Kidney epithelial cell (primary cell): ENCODE measurements at regions not wholly inside any gene's neighbourhood (a gene's known extent, or its start where the extent isn't known, plus 50 kb on each side); places are given as distances from the start of the nearest gene placed in this dataset.

Source experiments
- DNase-seq: peaks from one replicate; pipeline ENCODE4 v3.0.0-alpha.2; 2010; ENCODE audit warnings: low read depth
- H3K27me3 ChIP-seq: 2 replicates; pipeline ENCODE4 v1.6.0; 2011; ENCODE audit warnings: low read length; ENCODE audit not compliant: control insufficient read depth, insufficient read depth
- H3K36me3 ChIP-seq: 2 replicates; pipeline ENCODE4 v1.5.1; 2011; ENCODE audit warnings: low read length; ENCODE audit not compliant: control insufficient read depth, insufficient read depth
- H3K4me3 ChIP-seq: 2 replicates; pipeline ENCODE4 v1.5.1; 2011; ENCODE audit warnings: low read depth, mild to moderate bottlenecking, control low read depth, low read length
- TF ChIP-seq, protein P1 (sequence below): IDR thresholded peaks from 2 replicates; pipeline ENCODE4 v1.5.1; 2011; ENCODE audit warnings: mild to moderate bottlenecking, moderate library complexity, low read length, control low read depth, inconsistent platforms; ENCODE audit not compliant: insufficient read depth, poor library complexity, severe bottlenecking

GRCh38 chr14:94963051-94963450 lies 193.1 kb upstream of the GSC start:
- DNase-seq: no peak
- no peaks in the 10 kb centered on the region for H3K27me3 ChIP-seq
- H3K4me3 ChIP-seq: no peak overlapping the region
- no peaks in the 10 kb centered on the region for H3K36me3 ChIP-seq
- TF ChIP-seq, protein P1, sequence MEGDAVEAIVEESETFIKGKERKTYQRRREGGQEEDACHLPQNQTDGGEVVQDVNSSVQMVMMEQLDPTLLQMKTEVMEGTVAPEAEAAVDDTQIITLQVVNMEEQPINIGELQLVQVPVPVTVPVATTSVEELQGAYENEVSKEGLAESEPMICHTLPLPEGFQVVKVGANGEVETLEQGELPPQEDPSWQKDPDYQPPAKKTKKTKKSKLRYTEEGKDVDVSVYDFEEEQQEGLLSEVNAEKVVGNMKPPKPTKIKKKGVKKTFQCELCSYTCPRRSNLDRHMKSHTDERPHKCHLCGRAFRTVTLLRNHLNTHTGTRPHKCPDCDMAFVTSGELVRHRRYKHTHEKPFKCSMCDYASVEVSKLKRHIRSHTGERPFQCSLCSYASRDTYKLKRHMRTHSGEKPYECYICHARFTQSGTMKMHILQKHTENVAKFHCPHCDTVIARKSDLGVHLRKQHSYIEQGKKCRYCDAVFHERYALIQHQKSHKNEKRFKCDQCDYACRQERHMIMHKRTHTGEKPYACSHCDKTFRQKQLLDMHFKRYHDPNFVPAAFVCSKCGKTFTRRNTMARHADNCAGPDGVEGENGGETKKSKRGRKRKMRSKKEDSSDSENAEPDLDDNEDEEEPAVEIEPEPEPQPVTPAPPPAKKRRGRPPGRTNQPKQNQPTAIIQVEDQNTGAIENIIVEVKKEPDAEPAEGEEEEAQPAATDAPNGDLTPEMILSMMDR: no peak

DNA sequence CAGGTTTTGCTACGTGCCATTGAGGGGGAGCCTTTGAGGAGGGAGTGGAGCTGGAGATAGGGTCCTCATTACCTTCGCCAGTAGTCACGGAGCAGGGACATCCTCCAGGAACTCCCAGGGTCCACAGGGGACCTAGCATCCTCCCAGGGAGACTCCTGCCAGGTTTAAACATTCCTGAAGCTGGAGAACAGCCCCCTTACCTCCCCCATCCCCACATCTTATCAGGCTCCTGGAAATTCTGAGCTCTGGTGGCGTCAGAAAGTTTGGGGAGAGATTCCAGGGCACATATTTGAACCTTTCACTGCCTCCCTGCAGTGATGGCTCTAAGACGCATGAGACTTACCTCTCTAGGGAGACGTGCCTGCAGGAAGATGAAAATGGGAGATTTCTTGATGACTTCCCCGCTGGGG lies 192.3 kb upstream of the GSC start:
- Histone ChIP-seq H3K4me3 (no peak overlapping the region), H3K36me3 (no peaks in the 10 kb centered on the region), H3K27me3 (no peaks in the 10 kb centered on the region)
- no peak for DNase-seq
- TF ChIP-seq, protein P1: no peak

- Histone ChIP-seq H3K4me3 (no peak overlapping the region), H3K27me3 (no peaks in the 10 kb centered on the region), H3K36me3 (no peaks in the 10 kb centered on the region)
- TF ChIP-seq, protein P1: no peak
- DNase-seq: no peak
Measured at GRCh38 chr14:94961386-94962165, 191.7 kb upstream of the GSC start.

DNA sequence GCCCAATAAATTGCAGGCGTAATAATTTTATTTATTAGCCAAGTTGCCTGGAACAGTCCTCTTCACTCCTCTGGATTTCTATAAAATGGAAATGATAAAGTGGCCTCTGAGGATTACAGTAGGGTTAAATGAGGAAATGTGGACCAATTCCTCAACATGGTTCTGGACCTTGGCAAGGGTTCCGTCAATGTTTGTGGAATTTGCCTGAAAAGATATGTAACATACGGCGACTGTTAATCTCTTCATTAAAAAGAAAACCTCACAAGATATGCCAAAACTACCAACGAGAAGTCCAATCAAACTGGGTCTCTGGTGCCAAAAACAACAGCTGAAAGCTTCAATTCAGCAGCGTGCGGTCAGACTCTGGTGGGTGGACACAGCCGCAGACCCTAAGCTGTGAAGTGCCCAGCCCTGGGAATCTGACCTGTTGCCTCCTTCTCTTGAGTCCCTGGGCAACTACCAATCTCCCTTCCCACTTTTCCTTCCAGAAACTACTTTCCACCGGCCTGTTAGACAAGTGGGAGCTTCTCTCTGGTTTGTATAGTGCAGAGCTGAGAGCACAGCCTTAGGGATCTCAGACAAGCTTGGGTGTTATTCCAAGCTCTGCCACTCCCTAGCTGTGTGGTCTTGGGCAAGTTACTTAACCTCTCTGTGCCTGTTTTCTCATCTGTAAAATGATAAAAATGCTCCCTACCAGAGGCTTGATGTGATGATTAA lies 190.5 kb upstream of the GSC start:
- no peaks in the 10 kb centered on the region for H3K27me3 ChIP-seq
- DNase-seq: no peak
- H3K36me3 ChIP-seq: no peaks in the 10 kb centered on the region
- no peak overlapping the region for H3K4me3 ChIP-seq
- TF ChIP-seq, protein P1: no peak

DNA sequence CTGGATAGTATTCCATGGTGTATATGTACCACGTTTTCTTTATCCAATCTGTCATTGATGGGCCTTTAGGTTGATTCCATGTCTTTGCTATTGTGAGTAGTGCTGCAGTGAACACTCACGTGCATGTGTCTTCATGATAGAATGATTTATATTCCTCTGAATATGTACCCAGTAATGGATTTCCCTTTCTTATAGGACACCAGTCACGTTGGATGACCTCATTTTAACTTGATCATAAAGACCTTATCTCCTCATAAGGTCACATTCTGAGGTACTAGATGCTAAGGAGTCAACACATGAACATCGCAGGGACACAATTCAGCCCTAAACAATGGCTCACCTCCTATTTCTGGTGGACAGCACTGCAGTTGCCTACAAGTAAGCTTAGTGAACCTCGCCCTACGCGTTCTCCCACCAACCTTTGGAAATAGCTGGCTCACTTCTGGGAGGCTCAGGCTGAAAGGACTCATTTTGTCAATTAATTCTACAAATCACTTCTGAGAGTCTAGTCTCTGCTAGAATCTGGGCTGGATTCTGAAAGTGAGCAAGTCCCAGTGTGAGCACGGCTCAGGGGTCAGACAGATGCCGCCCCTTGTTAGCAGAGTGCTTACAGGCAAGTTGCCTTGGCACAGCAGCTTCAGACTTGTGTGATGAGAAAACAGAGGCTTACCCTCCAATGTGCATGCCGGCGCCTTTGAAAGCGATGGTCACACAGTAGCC lies 183.8 kb upstream of the GSC start:
- DNase-seq: no peak
- no peaks in the 10 kb centered on the region for H3K36me3 ChIP-seq
- TF ChIP-seq, protein P1: no peak
- no peaks in the 10 kb centered on the region for H3K27me3 ChIP-seq
- H3K4me3 ChIP-seq: no peak overlapping the region
